D721Med (cell line): ENCODE measurements at regions not wholly inside any gene's neighbourhood (a gene's known extent, or its start where the extent isn't known, plus 50 kb on each side); places are given as distances from the start of the nearest gene placed in this dataset.
"Not testable (repeated sequence)": the region's sequence is repeated elsewhere in the genome, so short reads cannot be mapped to it uniquely, and the experiment has no call there.

Source experiments
- DNase-seq: peaks from one replicate; pipeline ENCODE4 v3.0.0; 2011; ENCODE audit warnings: low spot score; ENCODE audit not compliant: insufficient read length
- FAIRE-seq: peaks from 2 replicates; lab custom pipeline; 2011; peaks lifted over from hg19 to GRCh38; lab: Jason Lieb, UNC
- CTCF ChIP-seq: IDR thresholded peaks from 2 replicates; pipeline ENCODE4 v1.5.1; 2012; ENCODE audit warnings: mild to moderate bottlenecking, control low read depth; ENCODE audit not compliant: insufficient read depth; ENCODE audit errors: missing control alignments

- FAIRE-seq (no peak), DNase-seq (no peak)
- TF ChIP-seq CTCF = no peak
These were observed 317.5 kb downstream of the RAPGEF2 start for GRCh38 chr4:159420162-159421057.

- not testable (repeated sequence) for DNase-seq, FAIRE-seq
These were observed 318.2 kb downstream of the RAPGEF2 start for GRCh38 chr4:159421058-159421419.

GRCh38 chr4:159422019-159422418 is 319.1 kb downstream of the RAPGEF2 start:
- FAIRE-seq = no peak
- no peak for TF ChIP-seq CTCF
- no peak for DNase-seq

- DNase-seq (no peak), FAIRE-seq (no peak)
- no peak for TF ChIP-seq CTCF
These were observed 319.7 kb downstream of the RAPGEF2 start for GRCh38 chr4:159422626-159423025.

GRCh38 chr4:159425737-159426305 is 322.9 kb downstream of the RAPGEF2 start:
- DNase-seq (no peak), FAIRE-seq (no peak)
- no peak for TF ChIP-seq CTCF

GRCh38 chr4:159428293-159428692 is 325.4 kb downstream of the RAPGEF2 start:
- DNase-seq (no peak), FAIRE-seq (no peak)
- no peak for TF ChIP-seq CTCF

- no peak for FAIRE-seq
- no peak for DNase-seq
These were observed 326.3 kb downstream of the RAPGEF2 start for GRCh38 chr4:159428975-159429692.

More at GRCh38 chr4:159428975-159429692, 326.3 kb downstream of the RAPGEF2 start:
- TF ChIP-seq CTCF = no peak
